OCI-LY7 (cell line): ENCODE measurements at regions not wholly inside any gene's neighbourhood (a gene's known extent, or its start where the extent isn't known, plus 50 kb on each side); places are given as distances from the start of the nearest gene placed in this dataset.

Source experiments
- BruUV-seq: library from RNA; stranded (reverse); fragments of 400-500 nt; replicated peaks from 2 replicates; lab custom pipeline; 2021; lab: Mats Ljungman, UMichigan
- CTCF ChIA-PET: fragments of 300-600 bp; sonication (Branson Sonifier 250); formaldehyde crosslinking; loops from one replicate; lab custom pipeline; 2022; ENCODE audit warnings: antibody characterized with exemption; ENCODE audit not compliant: unreplicated experiment; lab: Charles Lee
- POLR2A ChIA-PET: fragments of 300-600 bp; sonication (Branson Sonifier 250); formaldehyde crosslinking; loops from one replicate; lab custom pipeline; 2022; ENCODE audit warnings: antibody characterized with exemption; lab: Charles Lee
- DNase-seq: peaks from one replicate; pipeline ENCODE4 v3.0.0-alpha.2; 2015; ENCODE audit warnings: low spot score
- H2AFZ ChIP-seq: fragments of 200-600 bp; sonication (generic), shearing (Covaris generic); 2 replicates; pipeline ENCODE4 v1.6.1; 2014; ENCODE audit warnings: mild to moderate bottlenecking, antibody characterized with exemption, low read length, moderate library complexity
- H3K27ac ChIP-seq: fragments of 200-600 bp; sonication (generic); 2 replicates; pipeline ENCODE4 v1.5.1; 2014; ENCODE audit warnings: mixed run types, low read depth, mild to moderate bottlenecking, moderate library complexity, low read length, inconsistent platforms; ENCODE audit not compliant: poor library complexity, severe bottlenecking
- H3K36me3 ChIP-seq: fragments of 200-600 bp; sonication (generic); 2 replicates; pipeline ENCODE4 v1.6.1; 2014; ENCODE audit warnings: mild to moderate bottlenecking, antibody characterized with exemption, low read length, moderate library complexity, mixed read lengths; ENCODE audit not compliant: insufficient read depth
- H3K4me1 ChIP-seq: fragments of 200-600 bp; sonication (generic); 2 replicates; pipeline ENCODE4 v1.5.1; 2014; ENCODE audit warnings: mild to moderate bottlenecking, low read length; ENCODE audit not compliant: insufficient read depth, poor library complexity, severe bottlenecking
- H3K4me2 ChIP-seq: fragments of 200-600 bp; sonication (generic); 2 replicates; pipeline ENCODE4 v1.6.1; 2014; ENCODE audit warnings: mild to moderate bottlenecking, low read length
- H3K4me3 ChIP-seq: fragments of 200-600 bp; sonication (generic); 2 replicates; pipeline ENCODE4 v1.5.1; 2014; ENCODE audit warnings: mild to moderate bottlenecking, low read depth, low read length; ENCODE audit not compliant: poor library complexity, severe bottlenecking
- H3K79me2 ChIP-seq: fragments of 200-600 bp; sonication (generic); 2 replicates; pipeline ENCODE4 v1.6.1; 2016; ENCODE audit warnings: low read depth, mild to moderate bottlenecking, low read length, moderate library complexity, mixed read lengths; ENCODE audit not compliant: insufficient read depth
- H3K9me2 ChIP-seq: fragments of 200-600 bp; sonication (generic); 2 replicates; pipeline ENCODE4 v1.6.1; 2016; ENCODE audit warnings: mild to moderate bottlenecking, low read length, mixed read lengths; ENCODE audit not compliant: insufficient read depth
- H3K9me3 ChIP-seq: fragments of 200-600 bp; sonication (generic); 2 replicates; pipeline ENCODE4 v1.6.1; 2014; ENCODE audit warnings: mild to moderate bottlenecking, mixed run types, low read length, mixed read lengths
- H4K20me1 ChIP-seq: fragments of 200-600 bp; sonication (generic); 2 replicates; pipeline ENCODE4 v1.6.1; 2014; ENCODE audit warnings: mild to moderate bottlenecking, antibody characterized with exemption, low read length, moderate library complexity, mixed read lengths; ENCODE audit not compliant: insufficient read depth
- CTCF ChIP-seq: fragments of 200-600 bp; sonication (generic); conservative IDR thresholded peaks from 2 replicates; pipeline ENCODE4 v1.5.1; 2014; ENCODE audit warnings: mild to moderate bottlenecking, antibody characterized with exemption, low read length, moderate library complexity, mixed read lengths
- EZH2phosphoT487 ChIP-seq: fragments of 200-600 bp; sonication (generic); IDR thresholded peaks from 2 replicates; pipeline ENCODE4 v1.6.1; 2018; ENCODE audit warnings: low read depth, borderline replicate concordance, mild to moderate bottlenecking, mixed run types, antibody characterized with exemption, low read length, moderate library complexity, mixed read lengths
- intact Hi-C: fragments of 100-400 bp; cut with micrococcal nuclease; formaldehyde crosslinking; loops from one replicate; pipeline ENCODE4 v1.10.0; 2022; ENCODE audit not compliant: unreplicated experiment

GRCh38 chr2:19028587-19029375 lies 329.6 kb downstream of the OSR1 start:
- TF ChIP-seq EZH2phosphoT487 (no peak), CTCF (no peak)
- no peaks in the 10 kb centered on the region for H3K9me2 ChIP-seq
- no peaks in the 10 kb centered on the region for H3K9me3 ChIP-seq
- POLR2A ChIA-PET: interaction anchor here (0.6 kb wide), 1 partner anchor 374 kb away, joined by 3 read pairs; no protein-coding TSS in a partner anchor
- no peak overlapping the region for H3K4me2 ChIP-seq
- peaks cover 3% of the 10 kb centered on the region for H3K4me1 ChIP-seq
- no TSS peak for BruUV-seq
- H3K79me2 ChIP-seq: no peaks in the 10 kb centered on the region
- no peak overlapping the region for H3K4me3 ChIP-seq
- CTCF ChIA-PET: no interaction called here
- no peak overlapping the region for H3K27ac ChIP-seq
- no peaks in the 10 kb centered on the region for H3K36me3 ChIP-seq
- DNase-seq: no peak
- H4K20me1 ChIP-seq: no peaks in the 10 kb centered on the region
- H2AFZ ChIP-seq: no peak overlapping the region
- intact Hi-C loops: no loop called here

GRCh38 chr2:19027626-19028025 lies 330.8 kb downstream of the OSR1 start:
- CTCF ChIA-PET: no interaction called here
- intact Hi-C loops: no loop called here

More at GRCh38 chr2:19027626-19028025, 330.8 kb downstream of the OSR1 start:
- TF ChIP-seq EZH2phosphoT487 (no peak), CTCF (no peak)
- Histone ChIP-seq H2AFZ (no peak overlapping the region), H3K9me2 (no peaks in the 10 kb centered on the region), H3K4me2 (no peak overlapping the region), H3K79me2 (no peaks in the 10 kb centered on the region), H3K36me3 (no peaks in the 10 kb centered on the region), H3K4me1 (peaks cover 3% of the 10 kb centered on the region), H4K20me1 (no peaks in the 10 kb centered on the region), H3K27ac (no peak overlapping the region), H3K4me3 (no peak overlapping the region), H3K9me3 (no peaks in the 10 kb centered on the region)
- POLR2A ChIA-PET: interaction anchor here (0.6 to 0.7 kb wide), 2 partner anchors 22 to 150 kb away, joined by 3 to 10 read pairs; no protein-coding TSS in a partner anchor
- BruUV-seq: no TSS peak
- DNase-seq: no peak
